ENCODE measurements at regions not wholly inside any gene's neighbourhood (a gene's known extent, or its start where the extent isn't known, plus 50 kb on each side); places are given as distances from the start of the nearest gene placed in this dataset.

DNA sequence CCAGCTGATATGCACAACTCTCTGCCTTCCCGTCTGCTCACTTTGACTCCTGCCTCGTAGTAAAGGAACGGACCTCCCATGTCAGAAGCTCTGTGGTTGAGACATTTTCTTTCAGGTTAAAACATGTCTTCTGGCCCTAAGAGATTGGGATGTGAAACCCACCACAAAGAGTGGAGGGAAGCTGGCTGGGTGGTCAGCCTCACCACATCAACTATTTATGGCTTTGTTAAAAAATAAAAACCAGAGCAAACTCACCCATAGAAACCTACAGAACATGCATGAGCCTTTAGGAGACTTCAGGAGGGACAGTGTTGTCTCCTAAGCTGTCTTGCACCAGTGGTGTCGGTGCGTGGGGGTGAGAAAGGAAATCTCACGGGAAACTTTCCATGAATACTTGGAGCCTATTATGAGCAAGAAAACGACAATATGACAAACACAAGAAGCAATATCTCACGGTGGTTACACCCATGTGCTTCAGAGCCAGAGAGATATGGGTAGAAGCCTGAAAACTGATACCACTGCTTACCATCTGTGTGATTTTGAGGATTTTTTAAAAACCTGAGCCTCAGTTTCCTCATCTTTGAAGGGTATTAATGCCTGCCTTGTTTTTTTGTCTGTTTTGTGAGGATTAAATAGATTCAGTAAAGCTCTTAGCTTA is 61.7 kb upstream of the XYLT1 start:
- no peak for DNase-seq

DNA sequence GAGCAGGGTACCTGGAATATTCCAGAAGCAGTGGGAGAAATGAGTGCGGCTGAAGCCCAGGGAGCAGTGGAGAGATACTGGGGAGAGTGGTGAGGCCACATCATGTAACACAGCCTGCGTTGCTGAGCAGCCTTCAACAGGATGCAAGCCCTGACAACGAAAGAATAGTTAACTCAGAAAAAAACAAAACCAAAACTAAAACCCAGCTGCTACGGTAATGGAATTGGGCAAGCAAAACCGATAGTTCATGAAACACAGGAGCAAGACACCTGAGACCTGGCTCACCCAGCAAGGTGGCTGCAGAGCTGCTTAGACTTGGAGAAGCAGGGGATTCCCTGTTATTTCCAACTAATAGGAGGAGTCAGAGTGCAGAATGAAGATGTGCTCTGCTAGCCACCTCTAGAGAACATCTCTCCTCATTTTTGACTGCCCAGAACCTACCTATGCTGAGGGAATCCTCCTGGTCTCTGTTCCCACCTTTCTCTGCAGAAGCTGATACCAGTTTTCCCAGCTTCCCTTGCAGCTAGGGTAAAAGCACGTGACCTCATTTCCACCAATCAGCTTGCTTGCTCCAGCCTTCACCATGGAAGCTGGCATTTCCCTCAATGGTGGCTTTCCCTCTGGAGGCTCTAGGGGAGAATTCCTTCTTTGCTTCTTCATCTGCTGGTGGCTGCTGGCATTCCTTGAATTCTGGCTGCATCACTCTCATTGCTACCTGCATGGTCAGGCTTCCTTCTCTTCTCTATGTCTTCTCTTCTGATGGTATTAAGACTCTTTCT is 59.4 kb upstream of the XYLT1 start:
- DNase-seq: no peak

DNA sequence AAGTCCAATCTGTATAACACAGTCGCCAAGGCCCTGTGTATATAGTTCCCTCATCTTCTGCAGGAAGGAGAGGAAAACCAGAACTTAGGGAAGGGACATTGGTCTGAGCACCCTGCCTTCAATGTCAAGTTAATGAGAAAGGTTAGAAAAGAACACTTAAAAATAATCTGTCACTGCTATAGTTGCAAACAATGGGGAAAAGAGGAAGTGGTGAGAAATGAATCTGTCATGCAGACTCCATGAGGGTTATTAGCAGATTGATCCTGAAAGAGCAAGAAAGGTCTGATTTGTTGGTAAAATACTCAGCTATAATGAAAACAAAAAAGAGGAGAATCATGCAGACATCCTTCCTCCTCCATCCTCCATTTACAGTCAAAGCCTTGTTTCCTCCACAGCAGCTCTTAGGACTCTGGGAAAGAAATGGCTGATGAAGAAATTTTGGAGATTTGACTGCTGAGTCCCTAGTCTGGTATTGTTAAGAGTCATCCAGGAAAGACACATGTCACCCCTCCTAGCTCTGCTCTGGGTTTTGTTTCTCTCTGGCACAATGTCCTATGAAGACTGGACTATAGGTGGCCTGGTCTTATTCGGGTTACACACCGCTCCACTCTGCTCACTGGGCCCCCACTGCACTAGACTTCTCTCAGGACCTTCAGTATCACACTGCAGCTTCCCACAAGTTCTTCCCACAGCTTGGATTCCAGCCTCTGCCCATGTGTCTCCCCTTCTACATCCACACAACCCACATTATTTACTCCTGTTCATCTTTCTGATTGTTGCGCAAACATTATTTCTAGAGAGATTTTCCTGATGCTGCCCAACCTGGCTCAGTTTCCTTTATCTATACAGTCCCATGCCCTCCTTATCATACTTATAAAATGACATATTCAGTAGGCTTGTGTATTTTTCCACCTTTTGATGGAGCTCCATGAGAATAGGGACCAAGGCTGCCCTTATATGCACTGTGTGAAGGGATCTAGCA is 56.5 kb upstream of the XYLT1 start:
- DNase-seq: no peak

DNA sequence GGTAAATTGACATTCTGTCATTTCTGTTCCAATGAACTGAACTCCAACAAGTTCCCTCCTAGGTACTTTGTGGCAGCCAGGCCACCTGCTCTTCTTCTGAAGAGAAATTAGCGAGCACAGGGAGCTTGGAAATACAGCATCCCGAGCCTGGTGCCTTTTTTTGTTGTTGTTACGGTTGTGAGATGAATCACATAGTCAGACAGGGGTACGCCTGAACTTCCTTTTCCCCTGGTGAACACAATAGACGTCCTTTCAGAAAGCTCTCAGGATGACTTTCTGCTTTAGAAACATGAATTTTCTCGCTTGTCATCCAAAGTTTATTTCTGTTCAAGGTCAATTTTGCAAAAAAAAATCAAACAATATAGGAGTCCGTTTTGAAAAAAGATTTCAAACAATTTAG is 53.9 kb upstream of the XYLT1 start:
- no peak for DNase-seq

DNA sequence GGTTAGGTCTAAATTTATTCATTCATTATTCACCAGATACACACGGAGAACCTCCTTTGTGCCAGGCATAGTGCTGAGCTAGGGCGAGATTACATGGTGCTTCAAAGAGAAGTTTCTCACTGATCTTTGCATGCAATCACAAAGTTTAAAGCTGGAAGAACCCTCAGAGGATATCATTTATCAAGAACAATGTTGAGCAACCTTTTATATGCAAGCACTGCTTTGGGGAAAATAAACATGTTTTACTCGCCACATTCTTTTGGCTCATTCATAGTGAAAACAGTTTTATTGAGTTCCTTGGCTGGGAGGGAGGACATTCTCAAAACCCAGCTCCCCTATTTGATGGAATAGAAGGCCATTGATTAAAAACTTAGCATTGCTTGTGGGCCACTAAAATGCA is 49.8 kb upstream of the XYLT1 start:
- DNase-seq: no peak
